ENCODE measurements at regions not wholly inside any gene's neighbourhood (a gene's known extent, or its start where the extent isn't known, plus 50 kb on each side); places are given as distances from the start of the nearest gene placed in this dataset.

DNA sequence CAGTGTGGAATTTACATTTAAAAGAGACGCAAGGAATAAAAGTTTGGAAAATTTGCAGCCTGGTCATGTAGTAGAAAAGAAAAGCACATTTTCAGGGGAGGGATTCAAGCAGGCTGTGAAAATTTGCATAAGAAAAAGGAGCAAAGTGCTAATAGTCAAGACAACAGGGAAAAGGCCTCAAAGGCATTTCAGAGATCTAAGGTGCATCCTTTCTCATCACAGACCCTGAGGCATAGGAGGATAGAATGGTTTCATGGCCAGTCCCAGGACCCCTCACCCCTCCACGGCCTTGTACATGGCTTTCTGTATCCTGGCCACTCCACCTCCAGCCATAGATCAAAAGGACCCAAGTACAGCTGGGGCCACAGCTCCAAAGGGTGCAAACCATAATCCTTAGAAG, 380.5 kb upstream of the BRINP3 start:
- Histone ChIP-seq H3K4me2 (ENCODE audit: extremely low read depth, insufficient read depth, low read length) (no peak overlapping the region), H3K79me2 (ENCODE audit: control insufficient read depth, insufficient read depth, low read length) (no peaks in the 10 kb centered on the region), H4K20me1 (ENCODE audit: control insufficient read depth, extremely low read depth, insufficient read depth, low read length) (no peaks in the 10 kb centered on the region), H3K9ac (ENCODE audit: insufficient read depth, low read length) (no peak overlapping the region), H3K36me3 (ENCODE audit: control insufficient read depth, insufficient read depth, low read length) (no peaks in the 10 kb centered on the region), H3K9me3 (ENCODE audit: control insufficient read depth, insufficient read depth, low read depth, low read length) (no peaks in the 10 kb centered on the region), H2AFZ (ENCODE audit: low read length) (no peak overlapping the region), H3K4me3 (replicated peaks in 1 of 4; ENCODE audit: control extremely low read depth in 1 of 4, insufficient read depth in 1 of 4, low read depth in 3 of 4, low read length in 4 of 4) (no peak overlapping the region), H3K27ac (ENCODE audit: insufficient read depth, low read length) (no peak overlapping the region), H3K27me3 (ENCODE audit: control insufficient read depth, insufficient read depth, low read length) (no peaks in the 10 kb centered on the region), H3K4me1 (ENCODE audit: control insufficient read depth, extremely low read depth, insufficient read depth, low read length) (no peaks in the 10 kb centered on the region)
- TF ChIP-seq, protein P1, sequence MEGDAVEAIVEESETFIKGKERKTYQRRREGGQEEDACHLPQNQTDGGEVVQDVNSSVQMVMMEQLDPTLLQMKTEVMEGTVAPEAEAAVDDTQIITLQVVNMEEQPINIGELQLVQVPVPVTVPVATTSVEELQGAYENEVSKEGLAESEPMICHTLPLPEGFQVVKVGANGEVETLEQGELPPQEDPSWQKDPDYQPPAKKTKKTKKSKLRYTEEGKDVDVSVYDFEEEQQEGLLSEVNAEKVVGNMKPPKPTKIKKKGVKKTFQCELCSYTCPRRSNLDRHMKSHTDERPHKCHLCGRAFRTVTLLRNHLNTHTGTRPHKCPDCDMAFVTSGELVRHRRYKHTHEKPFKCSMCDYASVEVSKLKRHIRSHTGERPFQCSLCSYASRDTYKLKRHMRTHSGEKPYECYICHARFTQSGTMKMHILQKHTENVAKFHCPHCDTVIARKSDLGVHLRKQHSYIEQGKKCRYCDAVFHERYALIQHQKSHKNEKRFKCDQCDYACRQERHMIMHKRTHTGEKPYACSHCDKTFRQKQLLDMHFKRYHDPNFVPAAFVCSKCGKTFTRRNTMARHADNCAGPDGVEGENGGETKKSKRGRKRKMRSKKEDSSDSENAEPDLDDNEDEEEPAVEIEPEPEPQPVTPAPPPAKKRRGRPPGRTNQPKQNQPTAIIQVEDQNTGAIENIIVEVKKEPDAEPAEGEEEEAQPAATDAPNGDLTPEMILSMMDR (conservative IDR thresholded peaks at IDR 0.05 in 1 of 2, IDR thresholded peaks at IDR 0.05 in 1 of 2; ENCODE audit: low read depth in 1 of 2, low read length in 2 of 2) = no peak
- no peak for TF ChIP-seq EZH2 (IDR thresholded peaks at IDR 0.05; ENCODE audit: low read length, missing control alignments)
- DNase-seq (ENCODE audit: low read depth in 2 of 2) = no peak

DNA sequence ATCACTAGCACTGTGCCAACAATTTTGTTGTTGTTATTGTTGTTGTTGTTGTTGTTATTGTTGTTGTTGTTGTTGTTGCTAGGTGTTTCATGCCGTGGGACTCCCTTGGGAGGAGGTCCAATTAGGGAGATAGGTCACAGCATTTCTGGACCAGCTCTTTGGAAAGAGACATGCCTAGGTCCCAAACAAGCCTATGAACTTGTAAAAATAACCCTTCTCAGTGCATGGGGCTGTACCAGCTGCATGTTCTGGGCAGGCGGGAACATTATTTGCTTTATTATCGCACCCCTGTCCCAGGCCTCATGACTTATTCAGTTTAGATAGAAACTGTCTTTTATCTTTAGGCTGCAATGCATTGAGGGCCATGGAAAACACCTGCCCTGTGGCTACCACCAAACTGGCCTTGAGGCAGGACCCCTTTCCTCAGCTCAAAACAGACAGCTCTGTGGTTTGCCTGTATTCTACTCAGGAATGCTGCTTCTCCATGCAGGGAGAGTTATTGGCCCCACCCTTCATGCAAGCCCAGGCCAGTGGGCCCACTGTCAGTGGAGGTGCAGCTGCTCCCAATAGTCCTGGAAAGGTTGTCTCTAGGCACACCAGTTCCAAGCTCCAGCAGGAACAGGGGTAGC, 386.5 kb upstream of the BRINP3 start:
- DNase-seq (ENCODE audit: low read depth in 2 of 2) = no peak
- Histone ChIP-seq H4K20me1 (ENCODE audit: control insufficient read depth, extremely low read depth, insufficient read depth, low read length) (no peaks in the 10 kb centered on the region), H3K79me2 (ENCODE audit: control insufficient read depth, insufficient read depth, low read length) (no peaks in the 10 kb centered on the region), H3K9me3 (ENCODE audit: control insufficient read depth, insufficient read depth, low read depth, low read length) (no peaks in the 10 kb centered on the region), H3K27me3 (ENCODE audit: control insufficient read depth, insufficient read depth, low read length) (no peaks in the 10 kb centered on the region), H3K27ac (ENCODE audit: insufficient read depth, low read length) (no peak overlapping the region), H2AFZ (ENCODE audit: low read length) (no peak overlapping the region), H3K36me3 (ENCODE audit: control insufficient read depth, insufficient read depth, low read length) (no peaks in the 10 kb centered on the region), H3K4me3 (replicated peaks in 1 of 4; ENCODE audit: control extremely low read depth in 1 of 4, insufficient read depth in 1 of 4, low read depth in 3 of 4, low read length in 4 of 4) (no peak overlapping the region), H3K9ac (ENCODE audit: insufficient read depth, low read length) (no peak overlapping the region), H3K4me1 (ENCODE audit: control insufficient read depth, extremely low read depth, insufficient read depth, low read length) (no peaks in the 10 kb centered on the region), H3K4me2 (ENCODE audit: extremely low read depth, insufficient read depth, low read length) (no peak overlapping the region)
- TF ChIP-seq, protein P1 (conservative IDR thresholded peaks at IDR 0.05 in 1 of 2, IDR thresholded peaks at IDR 0.05 in 1 of 2; ENCODE audit: low read depth in 1 of 2, low read length in 2 of 2) = no peak
- TF ChIP-seq EZH2 (IDR thresholded peaks at IDR 0.05; ENCODE audit: low read length, missing control alignments) = no peak

DNA sequence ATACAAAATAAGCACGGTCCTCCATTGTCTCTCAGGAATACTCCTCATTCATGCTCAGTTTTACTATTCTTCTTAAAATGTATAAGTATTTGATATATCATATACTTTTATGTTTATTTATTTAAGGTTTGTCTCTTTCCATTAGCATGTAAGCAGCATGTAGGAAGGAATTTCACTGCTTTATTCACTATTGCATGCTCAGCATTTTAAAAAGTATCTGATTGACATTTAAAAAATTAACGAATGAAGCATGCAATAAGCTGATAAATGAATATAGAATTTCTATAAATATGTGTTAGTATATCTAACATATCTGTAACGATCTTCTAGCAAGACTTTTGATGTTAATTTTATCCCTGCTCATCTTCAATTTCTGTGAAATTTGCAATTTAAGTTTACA, 402.7 kb upstream of the BRINP3 start:
- no peaks in the 10 kb centered on the region for H4K20me1 ChIP-seq (ENCODE audit: control insufficient read depth, extremely low read depth, insufficient read depth, low read length)
- H3K9me3 ChIP-seq (ENCODE audit: control insufficient read depth, insufficient read depth, low read depth, low read length) = no peaks in the 10 kb centered on the region
- TF ChIP-seq EZH2 (IDR thresholded peaks at IDR 0.05; ENCODE audit: low read length, missing control alignments) = no peak
- TF ChIP-seq, protein P1 (conservative IDR thresholded peaks at IDR 0.05 in 1 of 2, IDR thresholded peaks at IDR 0.05 in 1 of 2; ENCODE audit: low read depth in 1 of 2, low read length in 2 of 2) = no peak
- no peak overlapping the region for H3K4me2 ChIP-seq (ENCODE audit: extremely low read depth, insufficient read depth, low read length)
- H3K4me1 ChIP-seq (ENCODE audit: control insufficient read depth, extremely low read depth, insufficient read depth, low read length) = no peaks in the 10 kb centered on the region
- no peaks in the 10 kb centered on the region for H3K27me3 ChIP-seq (ENCODE audit: control insufficient read depth, insufficient read depth, low read length)
- H3K9ac ChIP-seq (ENCODE audit: insufficient read depth, low read length) = no peak overlapping the region
- H3K27ac ChIP-seq (ENCODE audit: insufficient read depth, low read length) = no peak overlapping the region
- no peaks in the 10 kb centered on the region for H3K79me2 ChIP-seq (ENCODE audit: control insufficient read depth, insufficient read depth, low read length)
- H3K36me3 ChIP-seq (ENCODE audit: control insufficient read depth, insufficient read depth, low read length) = no peaks in the 10 kb centered on the region
- no peak overlapping the region for H3K4me3 ChIP-seq (replicated peaks in 1 of 4; ENCODE audit: control extremely low read depth in 1 of 4, insufficient read depth in 1 of 4, low read depth in 3 of 4, low read length in 4 of 4)
- H2AFZ ChIP-seq (ENCODE audit: low read length) = no peak overlapping the region
- DNase-seq (ENCODE audit: low read depth in 2 of 2) = no peak

All from fibroblast of lung (primary cell).